H9 (cell line): ENCODE measurements at regions not wholly inside any gene's neighbourhood (a gene's known extent, or its start where the extent isn't known, plus 50 kb on each side); places are given as distances from the start of the nearest gene placed in this dataset.
"Not testable (repeated sequence)": the region's sequence is repeated elsewhere in the genome, so short reads cannot be mapped to it uniquely, and the experiment has no call there.

Experiments used
- DNase-seq: peaks from one replicate; pipeline ENCODE4 v3.0.0-alpha.2; 2017
- H2AFZ ChIP-seq: one replicate; pipeline ENCODE4 v1.6.1; 2013; ENCODE audit warnings: mild to moderate bottlenecking, low read length, control low read depth, moderate library complexity
- H2AK5ac ChIP-seq: 2 replicates; pipeline ENCODE4 v1.6.1; 2013; ENCODE audit warnings: low read length, control low read depth, mixed read lengths; ENCODE audit not compliant: insufficient read length
- H2BK120ac ChIP-seq: one replicate; pipeline ENCODE4 v1.6.1; 2013; ENCODE audit warnings: low read depth, mild to moderate bottlenecking, low read length, control low read depth, inconsistent platforms; ENCODE audit not compliant: poor library complexity, severe bottlenecking
- H2BK12ac ChIP-seq: 2 replicates; pipeline ENCODE4 v1.6.1; 2013; ENCODE audit warnings: low read length, control low read depth, mixed read lengths, low read depth; ENCODE audit not compliant: insufficient read length
- H2BK15ac ChIP-seq: 2 replicates; pipeline ENCODE4 v1.6.1; 2013; ENCODE audit warnings: low read depth, low read length, control low read depth
- H2BK20ac ChIP-seq: one replicate; pipeline ENCODE4 v1.6.1; 2013; ENCODE audit warnings: low read depth, mild to moderate bottlenecking, low read length, control low read depth, inconsistent platforms; ENCODE audit not compliant: poor library complexity, severe bottlenecking
- H2BK5ac ChIP-seq: 2 replicates; pipeline ENCODE4 v1.6.1; 2013; ENCODE audit warnings: low read length, control low read depth, mixed read lengths; ENCODE audit not compliant: insufficient read length
- H3K14ac ChIP-seq: 2 replicates; pipeline ENCODE4 v1.6.1; 2013; ENCODE audit warnings: low read length, control low read depth; ENCODE audit not compliant: insufficient read depth
- H3K18ac ChIP-seq: 2 replicates; pipeline ENCODE4 v1.6.1; 2013; ENCODE audit warnings: low read depth, mild to moderate bottlenecking, mixed read lengths, low read length, control low read depth; ENCODE audit not compliant: insufficient read length
- H3K23ac ChIP-seq: 2 replicates; pipeline ENCODE4 v1.6.1; 2013; ENCODE audit warnings: low read length, control low read depth, mixed read lengths, low read depth; ENCODE audit not compliant: insufficient read length
- H3K23me2 ChIP-seq: 2 replicates; pipeline ENCODE4 v1.6.1; 2013; ENCODE audit warnings: low read depth, mild to moderate bottlenecking, mixed read lengths, low read length, control low read depth; ENCODE audit not compliant: insufficient read length, poor library complexity, severe bottlenecking
- H3K27ac ChIP-seq: 2 replicates; pipeline ENCODE4 v1.5.1; 2013; ENCODE audit warnings: low read length, control low read depth, mixed read lengths, low read depth; ENCODE audit not compliant: insufficient read length
- H3K27me3 ChIP-seq: 2 replicates; pipeline ENCODE4 v1.6.1; 2013; ENCODE audit warnings: low read length, control low read depth, inconsistent platforms; ENCODE audit not compliant: insufficient read depth
- H3K4ac ChIP-seq: 2 replicates; pipeline ENCODE4 v1.6.1; 2013; ENCODE audit warnings: low read depth, mild to moderate bottlenecking, control low read depth, inconsistent platforms, low read length, moderate library complexity
- H3K4me1 ChIP-seq: 2 replicates; pipeline ENCODE4 v1.6.1; 2013; ENCODE audit warnings: low read length, control low read depth, inconsistent platforms; ENCODE audit not compliant: insufficient read depth
- H3K4me2 ChIP-seq: 2 replicates; pipeline ENCODE4 v1.6.1; 2013; ENCODE audit warnings: low read length, control low read depth, mixed read lengths; ENCODE audit not compliant: insufficient read length, insufficient read depth
- H3K56ac ChIP-seq: 2 replicates; pipeline ENCODE4 v1.6.1; 2013; ENCODE audit warnings: low read depth, mild to moderate bottlenecking, mixed read lengths, low read length, control low read depth; ENCODE audit not compliant: insufficient read length
- H3K79me1 ChIP-seq: 2 replicates; pipeline ENCODE4 v1.6.1; 2013; ENCODE audit warnings: low read depth, mild to moderate bottlenecking, moderate library complexity, low read length, control low read depth, inconsistent platforms; ENCODE audit not compliant: insufficient read depth, poor library complexity, severe bottlenecking
- H3K79me2 ChIP-seq: 2 replicates; pipeline ENCODE4 v1.6.1; 2013; ENCODE audit warnings: low read length, control low read depth, inconsistent platforms; ENCODE audit not compliant: insufficient read depth
- H3K9ac ChIP-seq: 2 replicates; pipeline ENCODE4 v1.6.1; 2013; ENCODE audit warnings: low read length, control low read depth, mixed read lengths; ENCODE audit not compliant: insufficient read length; ENCODE audit errors: extremely low read depth
- H3K9me3 ChIP-seq: one replicate; pipeline ENCODE4 v1.6.1; 2013; ENCODE audit warnings: low read depth, low read length, inconsistent platforms; ENCODE audit not compliant: control insufficient read depth
- H3T11ph ChIP-seq: one replicate; pipeline ENCODE4 v1.6.1; 2013; ENCODE audit warnings: mild to moderate bottlenecking, low read length, control low read depth, inconsistent platforms
- H4K20me1 ChIP-seq: one replicate; pipeline ENCODE4 v1.6.1; 2013; ENCODE audit not compliant: control insufficient read depth, insufficient read length, insufficient read depth
- H4K5ac ChIP-seq: 2 replicates; pipeline ENCODE4 v1.6.1; 2013; ENCODE audit warnings: low read depth, mild to moderate bottlenecking, mixed read lengths, low read length, control low read depth; ENCODE audit not compliant: insufficient read length
- H4K8ac ChIP-seq: replicated peaks from 2 replicates; pipeline ENCODE4 v1.6.1; 2013; ENCODE audit warnings: low read length, control low read depth, mixed read lengths, low read depth; ENCODE audit not compliant: insufficient read length
- H4K91ac ChIP-seq: 2 replicates; pipeline ENCODE4 v1.6.1; 2013; ENCODE audit warnings: low read depth, mild to moderate bottlenecking, moderate library complexity, mixed read lengths, low read length, control low read depth; ENCODE audit not compliant: insufficient read length
- H3K27ac Mint-ChIP-seq, 3 experiments: 2 replicates in 2 of 3; 3 replicates in 1 of 3; pipeline ENCODE4 v1.8.0; 2020 to 2021; ENCODE audit warnings: mixed read lengths in 3 of 3, mild to moderate bottlenecking in 1 of 3, moderate library complexity in 1 of 3
- H3K27me3 Mint-ChIP-seq: 2 replicates; pipeline ENCODE4 v1.8.0; 2021; ENCODE audit warnings: low read depth, mild to moderate bottlenecking, moderate library complexity, mixed read lengths
- H3K36me3 Mint-ChIP-seq, 3 experiments: 2 replicates in 2 of 3; 3 replicates in 1 of 3; pipeline ENCODE4 v1.8.0; 2020 to 2021; ENCODE audit warnings: low read depth in 3 of 3, mixed read lengths in 3 of 3; ENCODE audit not compliant: insufficient read depth in 1 of 3
- H3K4me1 Mint-ChIP-seq, 2 experiments: 2 replicates each; pipeline ENCODE4 v1.8.0; 2020; ENCODE audit warnings: mixed read lengths in 2 of 2
- H3K4me3 Mint-ChIP-seq, 2 experiments: 2 replicates in 1 of 2; 3 replicates in 1 of 2; pipeline ENCODE4 v1.8.0; 2020 to 2021; ENCODE audit warnings: mild to moderate bottlenecking in 2 of 2, mixed read lengths in 2 of 2, moderate library complexity in 1 of 2
- H3K9me3 Mint-ChIP-seq, 2 experiments: 2 replicates in 1 of 2; 3 replicates in 1 of 2; pipeline ENCODE4 v1.8.0; 2020; ENCODE audit warnings: mild to moderate bottlenecking in 2 of 2, mixed read lengths in 2 of 2, moderate library complexity in 1 of 2
- CTCF ChIP-seq: fragments of 200-600 bp; sonication (generic); conservative IDR thresholded peaks from 3 replicates; pipeline ENCODE4 v1.8.0; 2021; ENCODE audit warnings: antibody characterized with exemption, mild to moderate bottlenecking
- WGBS: extraction: QIAGEN DNeasy Blood & Tissue Kit; methylation state at CpG from one replicate; pipeline ENCODE4 v1.1.7; 2013; ENCODE audit warnings: missing lambda C conversion rate, low lambda C conversion rate, mixed read lengths; ENCODE audit not compliant: insufficient read length; ENCODE audit errors: extremely low coverage; 5-methylcytosine and 5-hydroxymethylcytosine counted together

GRCh38 chr2:89821455-89821945, 1130.0 kb downstream of the RPIA start:
- no peaks in the 10 kb centered on the region for H3K79me1 ChIP-seq
- no peaks in the 10 kb centered on the region for H3K9me3 ChIP-seq
- no peak overlapping the region for H2BK120ac ChIP-seq
- no peaks in the 10 kb centered on the region for H3K79me2 ChIP-seq
- Mint-ChIP-seq H3K27ac (no peak overlapping the region), H3K36me3 (peaks cover 64 to 88% (median 74%) of the 10 kb centered on the region in 3 experiments), H3K9me3 (no peaks in the 10 kb centered on the region; a peak in 3 of 5 replicates), H3K4me1 (no peaks in the 10 kb centered on the region), H3K4me3 (no peak overlapping the region), H3K27me3 (peaks cover 28% of the 10 kb centered on the region)
- no peak overlapping the region for H2BK12ac ChIP-seq
- no peak overlapping the region for H2BK20ac ChIP-seq
- H3K23ac ChIP-seq: no peak overlapping the region
- H4K20me1 ChIP-seq: no peaks in the 10 kb centered on the region
- 100% methylated on average over 4 of the region's 8 CpGs for WGBS
- no peak overlapping the region for H3K9ac ChIP-seq
- H3T11ph ChIP-seq: no peak overlapping the region
- no peaks in the 10 kb centered on the region for H3K27me3 ChIP-seq
- no peak for DNase-seq
- H3K27ac ChIP-seq: no peak overlapping the region
- H3K4me2 ChIP-seq: no peak overlapping the region
- no peak overlapping the region for H3K56ac ChIP-seq
- H4K91ac ChIP-seq: no peak overlapping the region
- H2AK5ac ChIP-seq: no peak overlapping the region
- H3K4me1 ChIP-seq: no peaks in the 10 kb centered on the region
- H4K5ac ChIP-seq: no peak overlapping the region
- no peaks in the 10 kb centered on the region for H3K23me2 ChIP-seq
- H3K18ac ChIP-seq: no peak overlapping the region
- H2BK5ac ChIP-seq: no peak overlapping the region
- no peak overlapping the region for H3K4ac ChIP-seq
- no peak overlapping the region for H2AFZ ChIP-seq
- TF ChIP-seq CTCF: no peak
- H2BK15ac ChIP-seq: no peak overlapping the region
- H3K14ac ChIP-seq: no peak overlapping the region
- no peak overlapping the region for H4K8ac ChIP-seq

- H3K27ac ChIP-seq, H2BK12ac ChIP-seq, H4K91ac ChIP-seq, H2BK15ac ChIP-seq, H4K5ac ChIP-seq, H4K20me1 ChIP-seq, H3K79me2 ChIP-seq, H2AFZ ChIP-seq, H3K23me2 ChIP-seq, H3K14ac ChIP-seq, H3K4ac ChIP-seq, H3K4me3 Mint-ChIP-seq, H3K4me1 ChIP-seq, H3K56ac ChIP-seq, H2AK5ac ChIP-seq, H2BK120ac ChIP-seq, H2BK5ac ChIP-seq, H3K4me1 Mint-ChIP-seq, H4K8ac ChIP-seq, H3K9me3 Mint-ChIP-seq, H2BK20ac ChIP-seq, H3K18ac ChIP-seq, H3K79me1 ChIP-seq, H3T11ph ChIP-seq, H3K9ac ChIP-seq, H3K27ac Mint-ChIP-seq, DNase-seq, H3K23ac ChIP-seq, H3K9me3 ChIP-seq, H3K27me3 ChIP-seq, H3K4me2 ChIP-seq: not testable (repeated sequence)
- H3K36me3 Mint-ChIP-seq: peaks cover 64 to 83% (median 74%) of the 10 kb centered on the region in 3 experiments
- H3K27me3 Mint-ChIP-seq: peaks cover 32% of the 10 kb centered on the region
- WGBS: 100% methylated on average over 3 of the region's 11 CpGs
Measured at GRCh38 chr2:89822342-89822741, 1130.9 kb downstream of the RPIA start.
